Keratinocyte (primary cell): ENCODE measurements at regions not wholly inside any gene's neighbourhood (a gene's known extent, or its start where the extent isn't known, plus 50 kb on each side); places are given as distances from the start of the nearest gene placed in this dataset.
A peak's percentile ranks its signal among the peaks of the same experiment; 100 is the strongest.

ENCODE experiments used
- DNase-seq: peaks from one replicate; pipeline ENCODE4 v3.0.0-alpha.2; 2011; ENCODE audit warnings: low read depth, missing footprints, low spot score
- FAIRE-seq: peaks from 2 replicates; lab custom pipeline; 2011; peaks lifted over from hg19 to GRCh38; lab: Jason Lieb, UNC
- H2AFZ ChIP-seq: 2 replicates; pipeline ENCODE4 v1.6.0; 2012; ENCODE audit warnings: low read length, control low read depth, inconsistent platforms; ENCODE audit not compliant: control insufficient read depth
- H3K27ac ChIP-seq: 2 replicates; pipeline ENCODE4 v1.5.1; 2011; ENCODE audit warnings: low read length; ENCODE audit not compliant: control insufficient read depth, insufficient read depth
- H3K27me3 ChIP-seq: 3 replicates; pipeline ENCODE4 v1.6.0; 2011; ENCODE audit warnings: low read length; ENCODE audit not compliant: control insufficient read depth, insufficient read depth; ENCODE audit errors: extremely low read depth
- H3K36me3 ChIP-seq, 2 experiments: 2 replicates in 1 of 2; 3 replicates in 1 of 2; pipeline ENCODE4 v1.5.1; 2011; ENCODE audit warnings: low read length in 2 of 2, mild to moderate bottlenecking in 1 of 2; ENCODE audit not compliant: control insufficient read depth in 2 of 2, insufficient read depth in 2 of 2; ENCODE audit errors: extremely low read depth in 1 of 2
- H3K4me1 ChIP-seq: 3 replicates; pipeline ENCODE4 v1.5.1; 2011; ENCODE audit warnings: low read length; ENCODE audit not compliant: control insufficient read depth, insufficient read depth; ENCODE audit errors: extremely low read depth
- H3K4me2 ChIP-seq: 3 replicates; pipeline ENCODE4 v1.6.0; 2011; ENCODE audit warnings: low read depth, low read length; ENCODE audit not compliant: control insufficient read depth, insufficient read depth; ENCODE audit errors: extremely low read depth
- H3K4me3 ChIP-seq, 3 experiments: fragments of 200-600 bp in 1 of 3; sonication (generic) in 1 of 3; 2 replicates in 2 of 3; 3 replicates in 1 of 3; pipeline ENCODE4 v1.5.1; 2011 to 2016; ENCODE audit warnings: low read length in 3 of 3, mild to moderate bottlenecking in 3 of 3, control low read depth in 2 of 3, inconsistent platforms in 1 of 3, low read depth in 1 of 3, mixed read lengths in 1 of 3, mixed run types in 1 of 3, moderate library complexity in 1 of 3; ENCODE audit not compliant: control insufficient read depth in 2 of 3, insufficient read depth in 2 of 3; ENCODE audit errors: extremely low read depth in 1 of 3
- H3K79me2 ChIP-seq: 2 replicates; pipeline ENCODE4 v1.6.0; 2012; ENCODE audit warnings: low read length; ENCODE audit not compliant: control insufficient read depth, insufficient read depth
- H3K9ac ChIP-seq: 3 replicates; pipeline ENCODE4 v1.6.0; 2011; ENCODE audit warnings: low read length; ENCODE audit not compliant: control insufficient read depth, insufficient read depth; ENCODE audit errors: extremely low read depth
- H3K9me1 ChIP-seq: 3 replicates; pipeline ENCODE4 v1.6.0; 2011; ENCODE audit warnings: low read length; ENCODE audit not compliant: control insufficient read depth, insufficient read depth; ENCODE audit errors: extremely low read depth
- H3K9me3 ChIP-seq: 2 replicates; pipeline ENCODE4 v1.5.1; 2012; ENCODE audit warnings: low read depth, low read length; ENCODE audit not compliant: control insufficient read depth
- H4K20me1 ChIP-seq: 3 replicates; pipeline ENCODE4 v1.6.0; 2011; ENCODE audit warnings: low read length; ENCODE audit not compliant: control insufficient read depth, insufficient read depth; ENCODE audit errors: extremely low read depth
- EZH2 ChIP-seq: IDR thresholded peaks from one replicate; pipeline ENCODE4 v1.6.1; 2012; ENCODE audit warnings: inconsistent platforms, mild to moderate bottlenecking, low read length, moderate library complexity
- dilution Hi-C: fragments of 300-500 bp; cut with MboI; formaldehyde crosslinking; loops from one replicate; pipeline ENCODE4 v1.7.0; 2020; ENCODE audit warnings: low sequenced_read_pairs; ENCODE audit not compliant: extremely low pct_ligation_motif_present
- TF ChIP-seq, protein P1 (sequence below), 3 experiments: IDR thresholded peaks in 1 of 3; conservative IDR thresholded peaks in 1 of 3; optimal IDR thresholded peaks in 1 of 3; 2 replicates in 2 of 3; 3 replicates in 1 of 3; pipeline versions ENCODE3 to v1.5.1; 2011; ENCODE audit warnings: low read length in 3 of 3, mild to moderate bottlenecking in 3 of 3, moderate library complexity in 2 of 3, control low read depth in 1 of 3, inconsistent platforms in 1 of 3; ENCODE audit not compliant: insufficient read depth in 2 of 3; ENCODE audit errors: extremely low read depth in 1 of 3

GRCh38 chr6:47105469-47106178 lies 63.5 kb upstream of the ADGRF1 start:
- H3K27me3 ChIP-seq = no peaks in the 10 kb centered on the region
- H3K79me2 ChIP-seq = no peaks in the 10 kb centered on the region
- FAIRE-seq = no peak
- no peaks in the 10 kb centered on the region for H3K9me3 ChIP-seq
- H3K4me3 ChIP-seq = no peak overlapping the region
- H3K9me1 ChIP-seq = no peaks in the 10 kb centered on the region
- no peaks in the 10 kb centered on the region for H4K20me1 ChIP-seq
- dilution Hi-C loops = no loop called here
- no peak for DNase-seq
- no peak overlapping the region for H3K9ac ChIP-seq
- no peak overlapping the region for H2AFZ ChIP-seq
- no peak overlapping the region for H3K4me2 ChIP-seq
- H3K27ac ChIP-seq = no peak overlapping the region
- H3K36me3 ChIP-seq = no peaks in the 10 kb centered on the region
- TF ChIP-seq, protein P1, sequence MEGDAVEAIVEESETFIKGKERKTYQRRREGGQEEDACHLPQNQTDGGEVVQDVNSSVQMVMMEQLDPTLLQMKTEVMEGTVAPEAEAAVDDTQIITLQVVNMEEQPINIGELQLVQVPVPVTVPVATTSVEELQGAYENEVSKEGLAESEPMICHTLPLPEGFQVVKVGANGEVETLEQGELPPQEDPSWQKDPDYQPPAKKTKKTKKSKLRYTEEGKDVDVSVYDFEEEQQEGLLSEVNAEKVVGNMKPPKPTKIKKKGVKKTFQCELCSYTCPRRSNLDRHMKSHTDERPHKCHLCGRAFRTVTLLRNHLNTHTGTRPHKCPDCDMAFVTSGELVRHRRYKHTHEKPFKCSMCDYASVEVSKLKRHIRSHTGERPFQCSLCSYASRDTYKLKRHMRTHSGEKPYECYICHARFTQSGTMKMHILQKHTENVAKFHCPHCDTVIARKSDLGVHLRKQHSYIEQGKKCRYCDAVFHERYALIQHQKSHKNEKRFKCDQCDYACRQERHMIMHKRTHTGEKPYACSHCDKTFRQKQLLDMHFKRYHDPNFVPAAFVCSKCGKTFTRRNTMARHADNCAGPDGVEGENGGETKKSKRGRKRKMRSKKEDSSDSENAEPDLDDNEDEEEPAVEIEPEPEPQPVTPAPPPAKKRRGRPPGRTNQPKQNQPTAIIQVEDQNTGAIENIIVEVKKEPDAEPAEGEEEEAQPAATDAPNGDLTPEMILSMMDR (optimal IDR thresholded peaks at IDR 0.05 in 1 of 3, IDR thresholded peaks at IDR 0.05 in 1 of 3, conservative IDR thresholded peaks at IDR 0.05 in 1 of 3; ENCODE audit: extremely low read depth in 1 of 3, insufficient read depth in 2 of 3, low read length in 3 of 3) = no peak
- TF ChIP-seq EZH2 = no peak
- peaks cover 22% of the 10 kb centered on the region for H3K4me1 ChIP-seq

DNA sequence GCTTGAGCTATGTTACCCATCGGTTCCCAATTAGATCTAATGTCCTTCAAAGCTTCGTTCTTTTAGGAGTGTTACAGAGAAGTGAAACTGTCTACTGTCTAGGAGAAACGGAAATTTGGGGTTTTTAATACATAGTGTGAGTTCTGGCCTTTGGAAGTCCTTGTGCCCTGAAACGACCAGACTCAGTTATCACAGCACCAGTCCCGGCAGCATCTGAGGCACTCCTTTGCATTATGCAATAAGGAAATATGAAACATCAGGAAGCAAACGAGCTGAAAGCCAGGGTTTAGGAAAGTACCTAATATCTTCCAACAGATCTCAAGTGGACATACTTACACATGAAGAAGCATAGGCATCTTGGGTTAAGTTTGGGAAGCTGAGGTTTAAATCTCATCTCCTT lies 61.8 kb upstream of the ADGRF1 start:
- Histone ChIP-seq H3K9me3 (no peaks in the 10 kb centered on the region), H3K9ac (no peak overlapping the region), H3K4me2 (peak overlapping the region; percentile 29), H4K20me1 (no peaks in the 10 kb centered on the region), H3K4me3 (peak overlapping the region in 1 of 3 experiments; percentile 7), H3K9me1 (no peaks in the 10 kb centered on the region), H3K79me2 (no peaks in the 10 kb centered on the region), H3K27ac (peak overlapping the region; percentile 61), H2AFZ (peak overlapping the region; percentile 11), H3K4me1 (peaks cover 26% of the 10 kb centered on the region), H3K27me3 (no peaks in the 10 kb centered on the region), H3K36me3 (no peaks in the 10 kb centered on the region)
- FAIRE-seq (peak; percentile 75), DNase-seq (no peak)
- dilution Hi-C loops = no loop called here
- TF ChIP-seq, protein P1 (optimal IDR thresholded peaks at IDR 0.05 in 1 of 3, IDR thresholded peaks at IDR 0.05 in 1 of 3, conservative IDR thresholded peaks at IDR 0.05 in 1 of 3; ENCODE audit: extremely low read depth in 1 of 3, insufficient read depth in 2 of 3, low read length in 3 of 3) = no peak
- no peak for TF ChIP-seq EZH2
